ENCODE measurements at regions not wholly inside any gene's neighbourhood (a gene's known extent, or its start where the extent isn't known, plus 50 kb on each side); places are given as distances from the start of the nearest gene placed in this dataset.

DNA sequence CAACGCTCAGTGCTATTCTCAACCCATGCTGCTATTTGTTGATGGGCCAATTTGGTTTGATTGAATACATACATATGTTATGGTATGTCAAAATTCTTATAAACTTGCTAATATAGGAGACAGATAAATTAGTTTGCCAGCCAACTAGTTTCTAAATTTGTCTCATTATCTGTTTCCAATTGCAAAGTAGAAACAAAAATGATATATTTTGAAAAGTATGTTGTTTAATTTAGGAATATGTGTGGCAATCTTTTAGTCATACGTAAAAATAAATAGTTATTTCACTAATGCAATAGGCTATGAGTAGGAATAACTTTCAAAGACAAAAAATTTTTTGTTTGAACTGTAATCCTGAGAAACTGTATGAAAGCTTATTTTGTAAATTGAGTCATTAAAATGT, 210.6 kb upstream of the KCNJ16 start:
- no peak for TF ChIP-seq POLR2A (IDR thresholded peaks at IDR 0.05)
- TF ChIP-seq, protein P1, sequence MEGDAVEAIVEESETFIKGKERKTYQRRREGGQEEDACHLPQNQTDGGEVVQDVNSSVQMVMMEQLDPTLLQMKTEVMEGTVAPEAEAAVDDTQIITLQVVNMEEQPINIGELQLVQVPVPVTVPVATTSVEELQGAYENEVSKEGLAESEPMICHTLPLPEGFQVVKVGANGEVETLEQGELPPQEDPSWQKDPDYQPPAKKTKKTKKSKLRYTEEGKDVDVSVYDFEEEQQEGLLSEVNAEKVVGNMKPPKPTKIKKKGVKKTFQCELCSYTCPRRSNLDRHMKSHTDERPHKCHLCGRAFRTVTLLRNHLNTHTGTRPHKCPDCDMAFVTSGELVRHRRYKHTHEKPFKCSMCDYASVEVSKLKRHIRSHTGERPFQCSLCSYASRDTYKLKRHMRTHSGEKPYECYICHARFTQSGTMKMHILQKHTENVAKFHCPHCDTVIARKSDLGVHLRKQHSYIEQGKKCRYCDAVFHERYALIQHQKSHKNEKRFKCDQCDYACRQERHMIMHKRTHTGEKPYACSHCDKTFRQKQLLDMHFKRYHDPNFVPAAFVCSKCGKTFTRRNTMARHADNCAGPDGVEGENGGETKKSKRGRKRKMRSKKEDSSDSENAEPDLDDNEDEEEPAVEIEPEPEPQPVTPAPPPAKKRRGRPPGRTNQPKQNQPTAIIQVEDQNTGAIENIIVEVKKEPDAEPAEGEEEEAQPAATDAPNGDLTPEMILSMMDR (IDR thresholded peaks at IDR 0.05) = no peak

Data from adrenal gland (tissue), 5 donors.